ENCODE measurements at regions not wholly inside any gene's neighbourhood (a gene's known extent, or its start where the extent isn't known, plus 50 kb on each side); places are given as distances from the start of the nearest gene placed in this dataset.

- Histone ChIP-seq H3K9me3 (peaks cover 0 to 7% (median 4%) of the 10 kb centered on the region in 8 donors), H3K4me1 (no peaks in the 10 kb centered on the region), H3K27me3 (replicated peaks in 1 of 7) (peaks cover 0 to 53% (median 0%) of the 10 kb centered on the region in 7 donors), H3K4me3 (no peak overlapping the region), H3K27ac (no peak overlapping the region), H3K36me3 (no peaks in the 10 kb centered on the region)
- WGBS, 5 donors = 53 to 70% (median 59%) methylated on average over 4 of the region's 4 CpGs
- DNase-seq = no peak
- no peak for TF ChIP-seq POLR2A (IDR thresholded peaks at IDR 0.05)
- TF ChIP-seq POLR2AphosphoS5 (IDR thresholded peaks at IDR 0.05) = no peak
- no peak for TF ChIP-seq CTCF (IDR thresholded peaks at IDR 0.05 in 8 of 11, conservative IDR thresholded peaks at IDR 0.05 in 3 of 11)
- intact Hi-C loops (cut with DNase I; ENCODE audit: low total_unique reads) = no loop called here
Measured at GRCh38 chr17:5798094-5798493, 213.8 kb upstream of the NLRP1 start.

GRCh38 chr17:5800131-5800530 lies 215.8 kb upstream of the NLRP1 start:
- Histone ChIP-seq H3K4me1 (no peaks in the 10 kb centered on the region), H3K36me3 (no peaks in the 10 kb centered on the region), H3K27me3 (replicated peaks in 1 of 7) (peaks cover 0 to 55% (median 0%) of the 10 kb centered on the region in 7 donors), H3K27ac (no peak overlapping the region), H3K9me3 (peaks cover 0 to 6% (median 0%) of the 10 kb centered on the region in 8 donors), H3K4me3 (no peak overlapping the region)
- WGBS, 5 donors = 54 to 67% (median 56%) methylated on average over 9 of the region's 9 CpGs
- DNase-seq = no peak
- no peak for TF ChIP-seq POLR2A (IDR thresholded peaks at IDR 0.05)
- TF ChIP-seq POLR2AphosphoS5 (IDR thresholded peaks at IDR 0.05) = no peak
- no peak for TF ChIP-seq CTCF (IDR thresholded peaks at IDR 0.05 in 8 of 11, conservative IDR thresholded peaks at IDR 0.05 in 3 of 11)
- intact Hi-C loops (cut with DNase I; ENCODE audit: low total_unique reads) = no loop called here

GRCh38 chr17:5800646-5801045 lies 216.3 kb upstream of the NLRP1 start:
- H3K4me3 ChIP-seq = no peak overlapping the region
- peaks cover 0 to 55% (median 0%) of the 10 kb centered on the region in 7 donors for H3K27me3 ChIP-seq (replicated peaks in 1 of 7)
- no peaks in the 10 kb centered on the region for H3K4me1 ChIP-seq
- DNase-seq = no peak
- WGBS, 5 donors = 43 to 56% (median 46%) methylated on average over 7 of the region's 7 CpGs
- no peak overlapping the region for H3K27ac ChIP-seq
- peaks cover 0 to 6% (median 0%) of the 10 kb centered on the region in 8 donors for H3K9me3 ChIP-seq
- H3K36me3 ChIP-seq = no peaks in the 10 kb centered on the region
- intact Hi-C loops (cut with DNase I; ENCODE audit: low total_unique reads) = no loop called here
- TF ChIP-seq POLR2A (IDR thresholded peaks at IDR 0.05) = no peak
- no peak for TF ChIP-seq CTCF (IDR thresholded peaks at IDR 0.05 in 8 of 11, conservative IDR thresholded peaks at IDR 0.05 in 3 of 11)
- TF ChIP-seq POLR2AphosphoS5 (IDR thresholded peaks at IDR 0.05) = no peak

- 65 to 73% (median 68%) methylated on average over 5 of the region's 5 CpGs for whole genome bisulfite sequencing, 5 donors
- Histone ChIP-seq H3K27ac (no peak overlapping the region), H3K27me3 (replicated peaks in 1 of 7) (peaks cover 0 to 42% (median 5%) of the 10 kb centered on the region in 7 donors), H3K36me3 (no peaks in the 10 kb centered on the region), H3K4me1 (no peaks in the 10 kb centered on the region), H3K4me3 (no peak overlapping the region), H3K9me3 (peaks cover 0 to 25% (median 14%) of the 10 kb centered on the region in 8 donors)
- intact Hi-C loops (cut with DNase I; ENCODE audit: low total_unique reads) = no loop called here
- no peak for DNase-seq
- no peak for TF ChIP-seq POLR2AphosphoS5 (IDR thresholded peaks at IDR 0.05)
- TF ChIP-seq CTCF (IDR thresholded peaks at IDR 0.05 in 8 of 11, conservative IDR thresholded peaks at IDR 0.05 in 3 of 11) = no peak
- TF ChIP-seq POLR2A (IDR thresholded peaks at IDR 0.05) = no peak
Measured at GRCh38 chr17:5804251-5804650, 219.9 kb upstream of the NLRP1 start.

Measured in spleen (tissue), 11 donors.